HG02678 (cell line): ENCODE measurements at regions not wholly inside any gene's neighbourhood (a gene's known extent, or its start where the extent isn't known, plus 50 kb on each side); places are given as distances from the start of the nearest gene placed in this dataset.

Source experiments
- ATAC-seq: cut with Tn5 transposase; IDR thresholded peaks from one replicate; pipeline ENCODE4 v1.9.1; 2021; ENCODE audit warnings: mild to moderate bottlenecking, moderate library complexity; ENCODE audit not compliant: unreplicated experiment

GRCh38 chr2:216808805-216809425 is 50.9 kb downstream of the TNP1 start:
- no peak for ATAC-seq

GRCh38 chr2:216807857-216808272 is 52.0 kb downstream of the TNP1 start:
- no peak for ATAC-seq

- no peak for ATAC-seq
These were observed 55.2 kb downstream of the TNP1 start for GRCh38 chr2:216804357-216805350.

- ATAC-seq = no peak
These were observed 56.1 kb downstream of the TNP1 start for GRCh38 chr2:216803791-216804190.

GRCh38 chr2:216802516-216803215 is 57.2 kb downstream of the TNP1 start:
- ATAC-seq = no peak

- ATAC-seq = no peak
These were observed 59.0 kb downstream of the TNP1 start for GRCh38 chr2:216800836-216801235.

- no peak for ATAC-seq
These were observed 59.9 kb downstream of the TNP1 start for GRCh38 chr2:216799873-216800431.

GRCh38 chr2:216796115-216796840 is 63.6 kb downstream of the TNP1 start:
- no peak for ATAC-seq

- ATAC-seq = no peak
These were observed 66.5 kb downstream of the TNP1 start for GRCh38 chr2:216793386-216793785.

GRCh38 chr2:216792222-216793021 is 67.4 kb downstream of the TNP1 start:
- ATAC-seq = no peak

- no peak for ATAC-seq
These were observed 68.6 kb downstream of the TNP1 start for GRCh38 chr2:216791303-216791702.

- no peak for ATAC-seq
These were observed 70.8 kb downstream of the TNP1 start for GRCh38 chr2:216789081-216789480.

- no peak for ATAC-seq
These were observed 71.9 kb downstream of the TNP1 start for GRCh38 chr2:216787851-216788540.

GRCh38 chr2:216786676-216787075 is 73.2 kb downstream of the TNP1 start:
- ATAC-seq = no peak

GRCh38 chr2:216784456-216784855 is 75.4 kb downstream of the TNP1 start:
- no peak for ATAC-seq

GRCh38 chr2:216781709-216782108 is 78.2 kb downstream of the TNP1 start:
- no peak for ATAC-seq

GRCh38 chr2:216780843-216781242 is 79.0 kb downstream of the TNP1 start:
- ATAC-seq = no peak

- ATAC-seq = peak; percentile 98
These were observed 82.1 kb downstream of the TNP1 start for GRCh38 chr2:216777637-216778273.
